ENCODE measurements at regions not wholly inside any gene's neighbourhood (a gene's known extent, or its start where the extent isn't known, plus 50 kb on each side); places are given as distances from the start of the nearest gene placed in this dataset.

- no peak overlapping the region for H2AK5ac ChIP-seq (ENCODE audit: low read depth, low read length)
- H4K20me1 ChIP-seq (ENCODE audit: insufficient read depth, low read length), result no peaks in the 10 kb centered on the region
- no peak overlapping the region for H3K9ac ChIP-seq (ENCODE audit: low read depth, low read length)
- no TSS peak for BruUV-seq (replicated peaks)
- POLR2A ChIA-PET (ENCODE audit: unreplicated experiment), result no interaction called here
- no peak overlapping the region for H2BK120ac ChIP-seq (ENCODE audit: low read depth, low read length)
- no peak overlapping the region for H2BK5ac ChIP-seq (ENCODE audit: low read depth, low read length, poor library complexity, severe bottlenecking)
- dilution Hi-C loops (cut with HindIII; ENCODE audit: low sequenced_read_pairs, unreplicated experiment), result no loop called here
- in situ Hi-C loops (cut with MboI; ENCODE audit: low sequenced_read_pairs), result no loop called here
- no peak overlapping the region for H3K56ac ChIP-seq (ENCODE audit: extremely low read depth, insufficient read depth, low read length)
- CTCF ChIA-PET, result no interaction called here
- no peak overlapping the region for H4K8ac ChIP-seq (ENCODE audit: low read depth in 2 of 2, low read length in 2 of 2)
- H3K36me3 ChIP-seq (ENCODE audit: control insufficient read depth, insufficient read depth, low read length), result no peaks in the 10 kb centered on the region
- no peak overlapping the region for H2BK20ac ChIP-seq (ENCODE audit: low read depth, low read length)
- H3K4me2 ChIP-seq (ENCODE audit: low read depth, low read length), result no peak overlapping the region
- no peak overlapping the region for H4K5ac ChIP-seq (ENCODE audit: low read depth, low read length)
- H3K18ac ChIP-seq (ENCODE audit: low read depth, low read length), result no peak overlapping the region
- no peak overlapping the region for H3K4me3 ChIP-seq (ENCODE audit: insufficient read depth, low read depth, low read length)
- H2AK9ac ChIP-seq (replicated peaks; ENCODE audit: low read depth, low read length, poor library complexity), result no peak overlapping the region
- H2BK15ac ChIP-seq (ENCODE audit: low read depth, low read length), result no peak overlapping the region
- no peak overlapping the region for H2AFZ ChIP-seq (replicated peaks; ENCODE audit: low read length, poor library complexity)
- no peak for ATAC-seq (ENCODE audit: low read depth)
- no peak overlapping the region for H3K14ac ChIP-seq (replicated peaks; ENCODE audit: low read depth, low read length)
- no peak for DNase-seq
- no CpG with 5 or more reads among the region's 4 CpGs for WGBS, 2 experiments (ENCODE audit: extremely low coverage in 2 of 2, insufficient read length in 1 of 2)
- no peaks in the 10 kb centered on the region for H3K27me3 ChIP-seq (ENCODE audit: control insufficient read depth, insufficient read depth, low read length)
- intact Hi-C loops (cut with micrococcal nuclease), result no loop called here
- H3K4ac ChIP-seq (ENCODE audit: low read depth, low read length), result no peak overlapping the region
- no peak for TF ChIP-seq USF2 (IDR thresholded peaks at IDR 0.05; ENCODE audit: low read depth, low read length)
- TF ChIP-seq FOS (IDR thresholded peaks at IDR 0.05; ENCODE audit: low read depth, low read length), result no peak
- TF ChIP-seq NFE2L2 (IDR thresholded peaks at IDR 0.05; ENCODE audit: low read depth, low read length), result no peak
- no peak for TF ChIP-seq MAFK (IDR thresholded peaks at IDR 0.05; ENCODE audit: low read depth, low read length)
- TF ChIP-seq RAD21 (IDR thresholded peaks at IDR 0.05; ENCODE audit: low read length), result no peak
- TF ChIP-seq, protein P1, sequence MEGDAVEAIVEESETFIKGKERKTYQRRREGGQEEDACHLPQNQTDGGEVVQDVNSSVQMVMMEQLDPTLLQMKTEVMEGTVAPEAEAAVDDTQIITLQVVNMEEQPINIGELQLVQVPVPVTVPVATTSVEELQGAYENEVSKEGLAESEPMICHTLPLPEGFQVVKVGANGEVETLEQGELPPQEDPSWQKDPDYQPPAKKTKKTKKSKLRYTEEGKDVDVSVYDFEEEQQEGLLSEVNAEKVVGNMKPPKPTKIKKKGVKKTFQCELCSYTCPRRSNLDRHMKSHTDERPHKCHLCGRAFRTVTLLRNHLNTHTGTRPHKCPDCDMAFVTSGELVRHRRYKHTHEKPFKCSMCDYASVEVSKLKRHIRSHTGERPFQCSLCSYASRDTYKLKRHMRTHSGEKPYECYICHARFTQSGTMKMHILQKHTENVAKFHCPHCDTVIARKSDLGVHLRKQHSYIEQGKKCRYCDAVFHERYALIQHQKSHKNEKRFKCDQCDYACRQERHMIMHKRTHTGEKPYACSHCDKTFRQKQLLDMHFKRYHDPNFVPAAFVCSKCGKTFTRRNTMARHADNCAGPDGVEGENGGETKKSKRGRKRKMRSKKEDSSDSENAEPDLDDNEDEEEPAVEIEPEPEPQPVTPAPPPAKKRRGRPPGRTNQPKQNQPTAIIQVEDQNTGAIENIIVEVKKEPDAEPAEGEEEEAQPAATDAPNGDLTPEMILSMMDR (conservative IDR thresholded peaks at IDR 0.05; ENCODE audit: low read depth, low read length), result no peak
- no peak for TF ChIP-seq CEBPB (IDR thresholded peaks at IDR 0.05; ENCODE audit: low read depth, low read length)
- TF ChIP-seq, protein P2, sequence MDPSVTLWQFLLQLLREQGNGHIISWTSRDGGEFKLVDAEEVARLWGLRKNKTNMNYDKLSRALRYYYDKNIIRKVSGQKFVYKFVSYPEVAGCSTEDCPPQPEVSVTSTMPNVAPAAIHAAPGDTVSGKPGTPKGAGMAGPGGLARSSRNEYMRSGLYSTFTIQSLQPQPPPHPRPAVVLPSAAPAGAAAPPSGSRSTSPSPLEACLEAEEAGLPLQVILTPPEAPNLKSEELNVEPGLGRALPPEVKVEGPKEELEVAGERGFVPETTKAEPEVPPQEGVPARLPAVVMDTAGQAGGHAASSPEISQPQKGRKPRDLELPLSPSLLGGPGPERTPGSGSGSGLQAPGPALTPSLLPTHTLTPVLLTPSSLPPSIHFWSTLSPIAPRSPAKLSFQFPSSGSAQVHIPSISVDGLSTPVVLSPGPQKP (IDR thresholded peaks at IDR 0.05; ENCODE audit: borderline replicate concordance, low read depth, low read length), result no peak
- H3K9me3 ChIP-seq (ENCODE audit: control insufficient read depth, insufficient read depth, low read length), result peaks cover 3% of the 10 kb centered on the region; the same call in 1 of the 2 replicates
- no peak overlapping the region for H4K91ac ChIP-seq (ENCODE audit: insufficient read depth, low read depth, low read length)
- no peak overlapping the region for H3K23ac ChIP-seq (ENCODE audit: low read depth, low read length)
- no peaks in the 10 kb centered on the region for H3K79me1 ChIP-seq (ENCODE audit: low read depth in 1 of 2, low read length in 2 of 2)
- no peak overlapping the region for H3K27ac ChIP-seq (ENCODE audit: insufficient read depth, low read length)
- no peaks in the 10 kb centered on the region for H3K4me1 ChIP-seq (ENCODE audit: control insufficient read depth, insufficient read depth, low read length)
- no peaks in the 10 kb centered on the region for H3K9me1 ChIP-seq (ENCODE audit: insufficient read depth, low read length)
These were observed 414.9 kb downstream of the KCNJ2 start for GRCh38 chr17:70584255-70584654.

Measured in IMR-90 (cell line).